ENCODE measurements at regions not wholly inside any gene's neighbourhood (a gene's known extent, or its start where the extent isn't known, plus 50 kb on each side); places are given as distances from the start of the nearest gene placed in this dataset.

DNA sequence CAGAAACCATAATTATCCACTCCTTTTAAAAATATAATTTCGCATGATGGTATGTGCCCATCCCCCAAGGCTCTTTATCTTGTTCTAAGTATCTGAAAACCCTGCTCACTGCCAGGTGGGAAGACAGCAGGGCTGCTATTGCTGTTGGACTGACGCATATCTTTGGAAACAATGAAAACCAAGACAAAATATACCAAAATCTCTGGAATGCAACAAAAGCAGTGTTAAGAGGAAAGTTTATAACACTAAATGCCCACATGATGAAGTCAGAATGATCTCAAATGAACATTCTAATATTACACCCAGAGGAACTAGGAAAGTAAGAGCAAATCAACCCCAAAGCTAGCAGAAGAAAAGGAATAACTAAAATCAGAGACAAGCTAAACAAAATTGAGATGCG is 162.0 kb downstream of the FAM47B start:
- H3K9me3 ChIP-seq (replicated peaks; ENCODE audit: insufficient read depth, low read length) = no peaks in the 10 kb centered on the region
- no peak for DNase-seq
- no peaks in the 10 kb centered on the region for H3K4me1 ChIP-seq (ENCODE audit: low read length)
- H3K27ac ChIP-seq (ENCODE audit: low read length) = no peak overlapping the region
- H3K9me2 ChIP-seq (replicated peaks; ENCODE audit: insufficient read depth, low read length) = no peaks in the 10 kb centered on the region
- H3K27me3 ChIP-seq (replicated peaks; ENCODE audit: insufficient read depth, low read length) = no peaks in the 10 kb centered on the region
- H3K4me2 ChIP-seq (ENCODE audit: low read depth, low read length) = no peak overlapping the region
- no peak overlapping the region for H3K9ac ChIP-seq (ENCODE audit: low read length)
- H3K4me3 ChIP-seq (ENCODE audit: low read length) = no peak overlapping the region
- no peaks in the 10 kb centered on the region for H3K36me3 ChIP-seq (replicated peaks; ENCODE audit: insufficient read depth, low read length)
- H3F3A ChIP-seq (ENCODE audit: insufficient read depth, low read length) = no peaks in the 10 kb centered on the region
- H4K20me1 ChIP-seq (ENCODE audit: insufficient read depth, low read length) = no peaks in the 10 kb centered on the region
- TF ChIP-seq EZH2 (optimal IDR thresholded peaks at IDR 0.05; ENCODE audit: low read depth, low read length) = no peak
- no peak for TF ChIP-seq EZH2phosphoT487 (IDR thresholded peaks at IDR 0.05; ENCODE audit: low read length)
- TF ChIP-seq, protein P1, sequence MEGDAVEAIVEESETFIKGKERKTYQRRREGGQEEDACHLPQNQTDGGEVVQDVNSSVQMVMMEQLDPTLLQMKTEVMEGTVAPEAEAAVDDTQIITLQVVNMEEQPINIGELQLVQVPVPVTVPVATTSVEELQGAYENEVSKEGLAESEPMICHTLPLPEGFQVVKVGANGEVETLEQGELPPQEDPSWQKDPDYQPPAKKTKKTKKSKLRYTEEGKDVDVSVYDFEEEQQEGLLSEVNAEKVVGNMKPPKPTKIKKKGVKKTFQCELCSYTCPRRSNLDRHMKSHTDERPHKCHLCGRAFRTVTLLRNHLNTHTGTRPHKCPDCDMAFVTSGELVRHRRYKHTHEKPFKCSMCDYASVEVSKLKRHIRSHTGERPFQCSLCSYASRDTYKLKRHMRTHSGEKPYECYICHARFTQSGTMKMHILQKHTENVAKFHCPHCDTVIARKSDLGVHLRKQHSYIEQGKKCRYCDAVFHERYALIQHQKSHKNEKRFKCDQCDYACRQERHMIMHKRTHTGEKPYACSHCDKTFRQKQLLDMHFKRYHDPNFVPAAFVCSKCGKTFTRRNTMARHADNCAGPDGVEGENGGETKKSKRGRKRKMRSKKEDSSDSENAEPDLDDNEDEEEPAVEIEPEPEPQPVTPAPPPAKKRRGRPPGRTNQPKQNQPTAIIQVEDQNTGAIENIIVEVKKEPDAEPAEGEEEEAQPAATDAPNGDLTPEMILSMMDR (IDR thresholded peaks at IDR 0.05; ENCODE audit: low read length) = no peak
- no peak overlapping the region for H2AFZ ChIP-seq (ENCODE audit: low read length)
- H3K79me2 ChIP-seq (ENCODE audit: low read length) = no peaks in the 10 kb centered on the region

DNA sequence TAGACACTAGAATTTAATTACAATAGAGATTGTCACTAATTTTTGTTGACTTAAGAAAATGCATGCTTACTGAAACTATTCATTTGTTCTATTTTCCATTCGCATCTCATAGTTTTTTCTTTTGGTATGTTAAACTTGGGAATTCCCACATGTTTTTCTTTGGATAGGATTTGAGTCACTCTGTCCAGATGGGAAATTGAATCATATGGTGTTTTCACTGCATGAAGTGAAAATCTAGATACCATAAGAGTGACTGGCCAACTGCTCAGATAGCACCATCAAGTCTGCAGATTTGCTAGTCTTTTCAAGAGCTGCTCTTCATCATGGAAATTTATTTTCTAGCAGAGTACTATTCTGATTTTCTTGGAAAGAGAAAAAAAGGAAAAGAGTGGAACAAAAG is 172.6 kb downstream of the FAM47B start:
- H4K20me1 ChIP-seq (ENCODE audit: insufficient read depth, low read length) = no peaks in the 10 kb centered on the region
- H3K9me3 ChIP-seq (replicated peaks; ENCODE audit: insufficient read depth, low read length) = no peaks in the 10 kb centered on the region
- no peak overlapping the region for H3K9ac ChIP-seq (ENCODE audit: low read length)
- no peak overlapping the region for H3K4me2 ChIP-seq (ENCODE audit: low read depth, low read length)
- no peak overlapping the region for H3K27ac ChIP-seq (ENCODE audit: low read length)
- H3K36me3 ChIP-seq (replicated peaks; ENCODE audit: insufficient read depth, low read length) = no peaks in the 10 kb centered on the region
- no peak overlapping the region for H2AFZ ChIP-seq (ENCODE audit: low read length)
- H3K79me2 ChIP-seq (ENCODE audit: low read length) = no peaks in the 10 kb centered on the region
- no peak for DNase-seq
- no peaks in the 10 kb centered on the region for H3F3A ChIP-seq (ENCODE audit: insufficient read depth, low read length)
- no peak overlapping the region for H3K4me3 ChIP-seq (ENCODE audit: low read length)
- H3K27me3 ChIP-seq (replicated peaks; ENCODE audit: insufficient read depth, low read length) = no peaks in the 10 kb centered on the region
- TF ChIP-seq, protein P1 (IDR thresholded peaks at IDR 0.05; ENCODE audit: low read length) = no peak
- no peak for TF ChIP-seq EZH2phosphoT487 (IDR thresholded peaks at IDR 0.05; ENCODE audit: low read length)
- no peak for TF ChIP-seq EZH2 (optimal IDR thresholded peaks at IDR 0.05; ENCODE audit: low read depth, low read length)
- no peaks in the 10 kb centered on the region for H3K4me1 ChIP-seq (ENCODE audit: low read length)
- H3K9me2 ChIP-seq (replicated peaks; ENCODE audit: insufficient read depth, low read length) = no peaks in the 10 kb centered on the region

DNA sequence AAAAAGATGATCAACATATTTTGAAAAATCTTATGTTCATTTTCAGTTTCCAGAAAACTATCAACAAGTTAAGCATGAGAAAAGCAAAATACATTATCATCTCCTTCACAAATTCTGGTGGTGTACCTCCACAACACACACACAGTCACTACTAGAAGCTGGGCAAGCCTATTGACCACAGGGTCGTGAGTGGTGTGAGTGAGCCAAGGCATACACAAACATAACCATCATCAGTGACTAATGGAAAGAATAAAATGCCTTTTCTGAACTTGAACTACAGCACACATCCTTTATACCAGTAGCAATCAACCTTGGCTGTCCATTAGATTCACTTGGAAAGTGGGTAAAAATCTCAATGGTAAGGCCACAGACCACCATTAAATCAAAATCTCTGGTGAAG is 180.2 kb downstream of the FAM47B start:
- Histone ChIP-seq H4K20me1 (ENCODE audit: insufficient read depth, low read length) (no peaks in the 10 kb centered on the region), H3K4me2 (ENCODE audit: low read depth, low read length) (no peak overlapping the region), H3F3A (ENCODE audit: insufficient read depth, low read length) (no peaks in the 10 kb centered on the region), H3K27me3 (replicated peaks; ENCODE audit: insufficient read depth, low read length) (no peaks in the 10 kb centered on the region), H3K9me3 (replicated peaks; ENCODE audit: insufficient read depth, low read length) (no peaks in the 10 kb centered on the region), H3K9ac (ENCODE audit: low read length) (no peak overlapping the region), H3K4me1 (ENCODE audit: low read length) (no peaks in the 10 kb centered on the region), H2AFZ (ENCODE audit: low read length) (no peak overlapping the region), H3K36me3 (replicated peaks; ENCODE audit: insufficient read depth, low read length) (no peaks in the 10 kb centered on the region), H3K79me2 (ENCODE audit: low read length) (no peaks in the 10 kb centered on the region), H3K27ac (ENCODE audit: low read length) (no peak overlapping the region), H3K9me2 (replicated peaks; ENCODE audit: insufficient read depth, low read length) (no peaks in the 10 kb centered on the region), H3K4me3 (ENCODE audit: low read length) (no peak overlapping the region)
- no peak for DNase-seq
- TF ChIP-seq EZH2 (optimal IDR thresholded peaks at IDR 0.05; ENCODE audit: low read depth, low read length) (no peak), EZH2phosphoT487 (IDR thresholded peaks at IDR 0.05; ENCODE audit: low read length) (no peak)
- TF ChIP-seq, protein P1 (IDR thresholded peaks at IDR 0.05; ENCODE audit: low read length) = no peak
